ENCODE measurements at regions not wholly inside any gene's neighbourhood (a gene's known extent, or its start where the extent isn't known, plus 50 kb on each side); places are given as distances from the start of the nearest gene placed in this dataset.
"Not testable (repeated sequence)": the region's sequence is repeated elsewhere in the genome, so short reads cannot be mapped to it uniquely, and the experiment has no call there.

- DNase-seq, result no peak
These were observed 150.9 kb upstream of the SVIL start for GRCh38 chr10:29785701-29786100.

- DNase-seq, result no peak
These were observed 149.5 kb upstream of the SVIL start for GRCh38 chr10:29784175-29784773.

GRCh38 chr10:29783201-29783947 is 148.6 kb upstream of the SVIL start:
- no peak for DNase-seq

DNA sequence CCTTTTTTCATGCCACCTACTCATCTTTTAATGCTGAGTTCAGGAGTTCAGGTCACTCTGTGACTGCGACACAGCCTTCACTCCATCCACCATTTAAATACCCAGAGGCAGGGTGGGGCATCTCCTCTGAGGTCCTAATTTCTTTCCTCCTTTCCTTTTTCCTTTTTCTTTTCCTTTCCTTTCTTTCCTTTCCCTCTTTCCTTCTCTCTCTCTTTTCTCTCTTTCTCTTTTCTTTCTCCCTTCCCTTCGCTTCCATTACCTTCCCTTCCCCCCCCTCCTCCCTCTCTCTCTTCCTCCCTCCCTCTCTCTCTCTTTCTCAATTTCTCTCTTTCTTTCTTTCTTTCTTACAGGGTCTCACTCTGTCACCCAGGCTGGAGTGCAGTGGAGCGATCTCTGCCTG is 145.9 kb upstream of the SVIL start:
- no peak for DNase-seq

- no peak for DNase-seq
These were observed 145.3 kb upstream of the SVIL start for GRCh38 chr10:29780096-29780495.

GRCh38 chr10:29776246-29776645 is 141.5 kb upstream of the SVIL start:
- no peak for DNase-seq

- DNase-seq, result no peak
These were observed 139.7 kb upstream of the SVIL start for GRCh38 chr10:29774475-29774874.

DNA sequence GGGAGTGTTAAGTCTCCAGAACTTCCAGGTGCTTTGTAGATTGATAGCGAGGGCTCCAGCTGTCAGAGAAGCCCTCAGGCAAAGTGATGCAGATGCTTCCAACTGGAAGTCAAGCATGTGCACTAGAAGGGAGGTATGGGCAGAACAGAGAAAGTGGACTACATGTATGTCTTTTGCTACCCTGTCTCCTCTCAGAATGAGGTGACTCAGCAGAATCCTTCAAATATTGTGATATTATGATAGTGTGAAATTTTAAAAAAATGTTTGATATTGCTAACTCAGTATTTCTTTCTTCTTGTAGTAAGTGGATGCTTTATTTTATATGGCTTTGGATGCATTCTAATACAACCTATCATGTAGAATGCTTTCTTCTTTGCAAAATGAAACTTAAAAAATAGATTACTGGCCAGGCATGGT is 138.9 kb upstream of the SVIL start:
- DNase-seq, result no peak

- DNase-seq, result no peak
These were observed 137.6 kb upstream of the SVIL start for GRCh38 chr10:29772403-29772802.

DNA sequence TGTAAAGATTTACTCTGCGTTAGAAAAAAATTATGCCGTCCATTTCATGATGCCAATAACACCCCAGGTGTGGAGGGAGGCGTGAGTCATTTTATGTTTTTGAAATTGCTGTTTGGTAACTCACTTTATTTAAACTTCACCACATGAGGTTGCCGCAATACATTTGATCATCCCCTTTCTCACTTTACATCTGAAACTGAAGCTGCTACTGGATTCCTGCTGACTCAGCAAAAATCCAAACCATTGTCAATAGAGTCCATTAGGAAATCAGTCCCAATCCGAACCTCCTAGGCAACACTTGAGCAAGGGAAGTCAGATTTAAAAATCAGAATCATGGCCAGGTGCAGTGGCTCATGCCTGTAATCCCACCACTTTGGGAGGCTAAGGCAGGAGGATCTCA is 136.6 kb upstream of the SVIL start:
- DNase-seq, result peak in 1 of 2 experiments; percentile 3

GRCh38 chr10:29769277-29769676 is 134.5 kb upstream of the SVIL start:
- DNase-seq, result not testable (repeated sequence)

GRCh38 chr10:29767968-29768367 is 133.2 kb upstream of the SVIL start:
- DNase-seq, result no peak

DNA sequence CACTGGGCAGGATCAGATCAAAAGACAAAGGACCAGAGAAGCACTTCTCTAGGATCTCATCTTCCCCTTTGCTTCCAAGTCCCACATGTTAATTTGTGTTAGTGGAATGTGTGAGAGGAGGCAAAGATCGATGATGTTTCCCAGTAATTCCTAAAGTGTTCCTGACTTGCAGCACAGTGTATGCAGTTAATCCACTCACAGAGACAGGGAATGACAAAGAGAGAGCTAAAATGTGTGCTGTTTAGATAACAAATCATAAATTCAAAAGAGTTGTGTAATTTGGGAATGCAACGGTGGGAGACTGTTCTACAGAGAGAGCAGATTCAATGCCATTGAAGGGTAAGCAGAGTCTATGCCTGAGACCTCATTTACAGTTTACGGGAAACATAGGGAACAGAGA is 132.0 kb upstream of the SVIL start:
- no peak for DNase-seq

DNA sequence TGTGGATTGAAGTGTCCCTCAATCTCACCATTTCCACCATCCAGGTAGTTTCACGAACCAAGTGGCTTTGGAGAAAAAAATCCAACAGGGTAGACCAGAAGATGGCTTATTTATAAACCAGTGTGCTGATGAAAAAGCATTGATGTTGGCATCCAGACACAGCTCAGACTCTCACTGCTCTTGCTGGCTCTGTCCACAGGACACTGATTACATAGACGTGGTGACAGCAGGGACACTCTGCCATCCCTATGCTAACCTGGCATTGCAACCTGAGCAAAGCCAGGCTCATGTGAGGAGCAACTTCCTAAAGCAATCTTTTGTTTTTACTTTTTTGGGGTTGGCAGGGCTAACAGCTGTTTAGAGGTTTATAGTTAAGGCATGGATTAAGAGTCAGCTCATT is 130.6 kb upstream of the SVIL start:
- no peak for DNase-seq

- no peak for DNase-seq
These were observed 128.6 kb upstream of the SVIL start for GRCh38 chr10:29763396-29763795.

DNA sequence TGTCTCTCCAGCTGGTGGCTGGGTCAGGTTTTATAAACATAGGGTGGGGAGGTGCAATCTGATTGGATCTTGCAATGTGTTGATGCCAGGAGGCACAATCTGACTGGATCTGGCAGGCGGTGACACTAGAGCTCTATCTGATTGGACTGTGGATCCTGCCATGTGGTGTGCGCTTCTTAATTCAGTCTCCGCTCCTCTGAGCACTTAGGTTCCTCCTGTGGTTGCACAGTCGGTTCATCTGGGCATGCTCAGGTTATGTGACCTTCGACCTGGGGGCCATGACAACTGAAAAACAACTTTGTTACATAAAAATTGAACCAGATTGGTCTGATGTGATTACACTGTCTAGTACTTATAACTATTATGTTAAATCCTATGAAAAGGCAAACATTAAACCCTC is 127.1 kb upstream of the SVIL start:
- DNase-seq, result no peak

DNA sequence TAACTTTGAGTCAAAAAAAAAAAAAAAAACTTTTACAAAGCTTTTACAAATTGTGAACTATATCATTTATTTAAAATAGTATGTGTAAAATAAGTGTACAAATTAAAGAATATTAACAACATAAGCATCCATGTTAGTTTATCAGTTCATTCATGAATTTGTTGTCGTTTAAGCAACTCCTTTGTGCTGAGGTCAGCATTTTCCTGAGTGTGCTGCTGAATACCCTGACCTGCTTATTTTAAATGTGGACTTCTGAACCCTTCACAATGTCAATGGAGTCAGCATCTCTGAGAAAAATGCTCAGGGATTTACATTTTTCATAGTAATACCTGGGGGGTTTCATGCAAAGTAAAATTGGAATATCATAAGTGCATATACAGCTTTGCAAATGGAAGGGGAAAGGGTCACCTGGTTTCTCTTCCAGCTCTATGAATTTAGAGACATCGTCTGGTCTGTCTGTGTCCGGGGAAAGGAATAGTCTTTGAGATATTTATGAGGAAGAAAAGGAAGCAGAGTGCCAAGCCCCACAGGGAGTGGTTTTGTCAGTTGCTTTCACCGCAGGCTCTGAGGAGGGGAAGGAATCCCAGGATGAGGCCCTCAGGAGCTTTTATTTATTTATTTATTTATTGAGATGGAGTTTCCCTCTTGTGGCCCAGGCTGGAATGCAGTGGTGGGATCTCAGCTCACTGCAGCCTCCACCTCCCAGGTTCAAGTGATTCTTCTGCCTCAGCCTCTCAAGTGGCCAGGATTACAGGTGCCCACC is 125.5 kb upstream of the SVIL start:
- no peak for DNase-seq

DNA sequence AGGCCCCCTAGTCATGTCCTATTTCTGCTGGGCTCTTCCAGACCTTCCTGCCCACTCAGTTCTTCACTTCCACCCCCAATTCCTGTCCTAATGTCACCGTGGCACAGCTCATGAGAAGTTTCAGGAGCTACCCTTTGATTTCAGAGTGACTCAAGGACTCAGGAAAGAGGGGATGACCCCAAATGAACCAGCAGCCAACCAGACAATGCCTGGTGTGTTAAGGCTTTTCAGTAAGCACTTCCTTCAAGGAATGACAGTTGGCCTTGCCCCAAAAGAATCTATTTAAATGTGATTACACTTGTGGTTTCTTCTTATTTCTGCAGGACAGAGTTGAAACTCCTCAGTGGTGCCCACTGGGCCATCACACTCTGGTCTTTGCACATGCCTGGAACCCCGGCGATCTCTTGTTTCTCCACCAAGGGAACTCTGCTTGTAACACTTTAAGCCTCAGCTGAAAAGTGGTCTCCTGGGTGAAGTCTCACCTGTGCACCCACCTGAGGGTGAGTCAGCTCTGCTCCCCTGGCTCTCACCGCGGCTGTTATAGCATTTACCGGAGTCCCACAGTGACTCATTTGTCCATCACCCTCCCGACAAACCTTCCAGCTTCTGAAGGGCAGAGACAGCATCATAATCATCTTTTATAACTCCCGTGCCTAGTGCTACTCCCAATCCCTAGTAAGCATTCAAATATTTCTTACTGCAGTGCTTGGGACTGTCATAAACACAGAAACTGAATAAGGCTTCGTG is 123.0 kb upstream of the SVIL start:
- no peak for DNase-seq

- DNase-seq, result peak in 1 of 2 experiments; percentile 60
These were observed 121.7 kb upstream of the SVIL start for GRCh38 chr10:29756451-29756850.

DNA sequence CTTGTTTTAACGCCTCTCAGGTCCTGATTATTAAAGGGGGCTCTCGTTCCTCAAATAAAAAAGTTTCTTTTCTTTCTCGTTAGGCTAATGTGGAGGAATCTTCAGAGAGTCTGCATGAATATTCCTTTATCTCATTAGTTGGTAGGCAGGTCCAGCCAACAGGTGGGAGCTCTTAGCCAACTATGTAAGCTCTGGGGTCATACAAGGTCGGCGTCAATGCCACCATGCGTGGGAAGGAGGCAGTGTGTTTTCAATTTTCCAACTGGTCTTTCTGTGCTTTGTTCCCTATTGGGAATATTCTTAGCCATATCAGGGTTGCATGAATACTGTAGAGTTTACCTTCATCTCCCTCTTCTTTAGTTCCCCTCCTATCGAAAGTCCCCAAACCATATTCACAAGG is 118.5 kb upstream of the SVIL start:
- no peak for DNase-seq

DNA sequence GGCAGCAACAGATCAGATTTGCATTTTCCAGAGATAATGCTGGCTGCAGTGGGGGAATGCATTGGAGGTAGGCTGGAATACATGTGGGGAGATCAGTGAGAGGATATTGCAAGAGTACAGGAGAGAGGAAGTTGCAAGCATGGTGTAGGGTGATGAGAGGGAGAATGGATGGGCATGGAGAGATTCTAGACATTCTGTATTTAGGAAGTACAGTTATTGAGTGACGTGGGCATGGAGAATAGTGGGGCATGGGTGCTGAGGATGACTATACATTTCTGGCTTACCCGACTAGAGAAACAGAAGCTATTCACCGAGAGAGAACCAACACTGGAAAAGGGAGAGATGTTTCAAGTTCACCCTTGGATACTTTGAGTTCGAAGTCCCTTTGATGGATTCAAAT is 116.9 kb upstream of the SVIL start:
- no peak for DNase-seq

DNA sequence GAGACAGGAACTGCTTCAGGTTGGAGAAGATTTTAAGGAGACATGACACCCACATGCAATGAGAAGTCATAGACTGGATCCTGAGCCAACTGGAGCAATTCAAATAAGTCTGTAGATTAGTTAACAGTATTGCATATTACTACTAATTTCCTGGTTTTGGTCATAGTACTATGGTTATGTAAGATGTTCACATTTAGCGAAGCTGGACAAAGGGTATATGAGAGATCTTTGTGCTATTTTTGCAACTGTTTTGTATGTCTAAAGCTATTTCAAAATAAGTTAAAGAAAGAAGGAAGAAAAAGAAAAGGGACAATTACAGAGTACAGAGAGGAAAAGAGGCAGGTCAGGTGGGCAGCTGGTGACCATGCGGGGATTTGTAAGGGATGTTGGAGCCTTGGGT is 116.5 kb upstream of the SVIL start:
- no peak for DNase-seq

DNA sequence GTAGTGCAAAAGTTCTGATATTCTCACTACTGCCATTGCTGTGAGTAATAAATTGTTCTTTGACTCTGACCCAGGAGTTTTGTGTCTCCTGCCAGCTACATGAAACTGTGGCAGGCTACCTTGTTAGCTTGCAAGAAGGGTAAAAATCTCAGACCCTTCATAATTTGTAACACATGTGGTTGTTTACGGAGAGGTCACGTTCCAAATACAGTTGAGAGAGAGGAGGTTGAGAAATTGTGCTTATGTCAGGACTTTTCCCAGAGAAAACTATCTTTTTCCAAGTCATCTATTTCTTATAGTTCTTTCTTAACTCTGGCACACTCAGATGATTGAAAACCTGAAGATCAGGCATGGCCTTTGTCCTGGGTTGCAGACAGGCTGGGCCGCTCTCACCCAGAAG is 114.4 kb upstream of the SVIL start:
- DNase-seq, result no peak
